Cardiac fibroblast (primary cell): ENCODE measurements at regions not wholly inside any gene's neighbourhood (a gene's known extent, or its start where the extent isn't known, plus 50 kb on each side); places are given as distances from the start of the nearest gene placed in this dataset.

Experiments
- DNase-seq, 2 donors: peaks; one replicate each; pipeline versions ENCODE4 v3.0.0 to v3.0.0-alpha.2; 2010; ENCODE audit warnings: low read depth in 2 of 2
- H3K4me3 ChIP-seq, 2 donors: replicated peaks in 1 of 2; 1 replicate in 1 of 2; 2 replicates in 1 of 2; pipeline ENCODE4 v1.5.1; 2011; ENCODE audit warnings: low read depth in 2 of 2, low read length in 2 of 2, mild to moderate bottlenecking in 2 of 2, moderate library complexity in 1 of 2
- TF ChIP-seq, protein P1 (sequence below): IDR thresholded peaks from one replicate; pipeline ENCODE4 v1.5.1; 2011; ENCODE audit warnings: low read depth, mild to moderate bottlenecking, low read length, inconsistent platforms

DNA sequence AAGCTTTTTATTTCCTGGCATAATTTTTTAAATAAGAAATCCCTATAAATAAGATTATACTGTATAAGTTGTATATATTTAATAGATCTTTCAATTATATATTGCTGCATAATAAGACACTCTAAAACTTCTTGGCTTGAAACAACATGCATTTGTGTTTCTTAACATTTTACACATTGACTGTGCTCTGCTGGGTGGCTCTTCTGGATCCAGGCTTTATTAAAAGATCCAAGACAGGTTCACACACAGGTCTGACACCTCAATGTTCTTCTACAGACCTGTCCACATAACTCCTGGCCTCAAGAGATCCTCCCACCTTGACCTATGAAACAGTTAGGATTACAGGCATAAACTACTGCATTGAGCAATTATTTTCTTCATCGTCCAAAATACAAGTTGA lies 77.6 kb upstream of the PCDH17 start:
- DNase-seq: no peak
- TF ChIP-seq, protein P1, sequence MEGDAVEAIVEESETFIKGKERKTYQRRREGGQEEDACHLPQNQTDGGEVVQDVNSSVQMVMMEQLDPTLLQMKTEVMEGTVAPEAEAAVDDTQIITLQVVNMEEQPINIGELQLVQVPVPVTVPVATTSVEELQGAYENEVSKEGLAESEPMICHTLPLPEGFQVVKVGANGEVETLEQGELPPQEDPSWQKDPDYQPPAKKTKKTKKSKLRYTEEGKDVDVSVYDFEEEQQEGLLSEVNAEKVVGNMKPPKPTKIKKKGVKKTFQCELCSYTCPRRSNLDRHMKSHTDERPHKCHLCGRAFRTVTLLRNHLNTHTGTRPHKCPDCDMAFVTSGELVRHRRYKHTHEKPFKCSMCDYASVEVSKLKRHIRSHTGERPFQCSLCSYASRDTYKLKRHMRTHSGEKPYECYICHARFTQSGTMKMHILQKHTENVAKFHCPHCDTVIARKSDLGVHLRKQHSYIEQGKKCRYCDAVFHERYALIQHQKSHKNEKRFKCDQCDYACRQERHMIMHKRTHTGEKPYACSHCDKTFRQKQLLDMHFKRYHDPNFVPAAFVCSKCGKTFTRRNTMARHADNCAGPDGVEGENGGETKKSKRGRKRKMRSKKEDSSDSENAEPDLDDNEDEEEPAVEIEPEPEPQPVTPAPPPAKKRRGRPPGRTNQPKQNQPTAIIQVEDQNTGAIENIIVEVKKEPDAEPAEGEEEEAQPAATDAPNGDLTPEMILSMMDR: no peak
- H3K4me3 ChIP-seq: no peak overlapping the region

DNA sequence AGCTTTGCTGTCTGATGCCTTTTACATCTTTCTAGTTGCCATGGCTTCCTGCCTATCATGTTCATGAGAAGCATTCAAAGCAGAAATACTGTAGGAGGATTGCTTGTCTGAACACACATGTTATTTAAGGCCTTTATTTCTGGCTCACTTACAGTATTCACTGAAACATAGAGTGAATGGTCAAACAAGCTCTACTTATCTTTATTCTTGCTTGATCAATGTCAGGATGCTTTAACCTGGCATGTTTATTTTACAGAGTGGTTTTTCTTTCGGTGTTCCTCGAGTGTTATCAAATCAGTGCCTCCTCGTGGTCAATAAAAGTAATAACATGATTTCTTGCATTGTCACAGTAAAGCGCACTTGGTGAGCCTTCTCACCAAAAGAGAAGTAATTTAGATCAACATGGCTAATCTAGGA lies 73.5 kb upstream of the PCDH17 start:
- H3K4me3 ChIP-seq: no peak overlapping the region
- DNase-seq: peak in 1 of 2 donors; percentile 9
- TF ChIP-seq, protein P1: no peak

DNA sequence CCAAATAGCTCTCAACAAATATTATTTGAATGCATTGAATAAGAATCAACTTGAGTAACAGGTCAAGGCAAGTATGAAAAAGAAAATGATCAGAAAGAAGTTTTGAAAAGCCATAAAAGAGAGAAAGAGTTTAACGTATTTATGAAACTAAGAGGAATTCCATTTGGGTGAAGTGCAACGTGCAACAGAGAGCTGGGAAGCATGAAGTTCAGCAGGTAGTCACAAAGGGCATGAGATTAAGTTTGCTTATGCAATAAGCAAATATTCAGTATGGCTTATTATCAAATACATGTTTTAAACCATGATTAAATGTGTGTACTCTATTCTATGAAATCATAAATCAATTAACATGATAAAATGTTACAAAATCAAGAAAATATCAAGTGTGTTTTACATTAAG lies 62.7 kb upstream of the PCDH17 start:
- no peak for DNase-seq
- no peak overlapping the region for H3K4me3 ChIP-seq
- TF ChIP-seq, protein P1: no peak

DNA sequence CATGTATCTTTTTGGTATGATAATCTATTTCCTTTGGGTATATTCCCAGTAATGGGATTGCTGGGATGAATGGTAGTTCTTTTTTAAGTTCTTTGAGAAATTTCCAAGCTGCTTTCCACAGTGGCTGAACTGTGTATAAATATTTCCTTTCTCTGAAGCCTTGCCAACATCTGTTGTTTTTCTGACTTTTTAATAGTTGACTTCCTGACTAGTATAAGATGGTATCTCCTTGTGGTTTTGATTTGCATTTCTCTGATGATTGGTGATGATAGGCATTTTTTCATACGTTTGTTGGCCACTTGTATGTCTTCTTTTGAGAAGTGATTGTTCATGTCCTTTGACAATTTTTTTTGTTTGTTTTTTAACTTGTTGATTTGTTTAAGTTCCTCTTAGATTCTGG lies 61.6 kb upstream of the PCDH17 start:
- no peak for DNase-seq
- TF ChIP-seq, protein P1: no peak
- H3K4me3 ChIP-seq: no peak overlapping the region
